Right kidney (tissue), 1 donor: ENCODE measurements at regions not wholly inside any gene's neighbourhood (a gene's known extent, or its start where the extent isn't known, plus 50 kb on each side); places are given as distances from the start of the nearest gene placed in this dataset.
"Not testable (repeated sequence)": the region's sequence is repeated elsewhere in the genome, so short reads cannot be mapped to it uniquely, and the experiment has no call there.

Experiments
- DNase-seq: peaks from one replicate; pipeline ENCODE4 v3.0.0-alpha.2; 2016

DNA sequence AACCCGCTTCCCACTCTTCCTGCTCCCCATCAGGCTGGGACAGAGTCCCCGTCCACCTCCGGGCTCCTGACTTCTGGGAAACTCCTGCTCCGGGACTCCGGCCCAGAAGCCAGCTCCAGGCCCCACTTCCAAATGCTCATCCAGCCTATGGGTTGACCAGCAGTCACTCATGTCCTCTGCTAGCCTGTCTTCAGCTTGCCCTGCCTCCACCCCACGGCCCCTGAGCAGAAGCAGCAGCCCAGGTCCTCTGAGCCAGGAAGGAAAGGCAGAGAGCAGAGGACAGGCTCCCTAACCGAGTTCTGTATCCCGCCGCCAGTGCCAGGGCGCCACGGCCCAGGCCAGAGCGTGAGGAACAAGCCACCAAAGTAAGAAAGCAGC, 86.4 kb upstream of the ID2 start:
- no peak for DNase-seq

DNA sequence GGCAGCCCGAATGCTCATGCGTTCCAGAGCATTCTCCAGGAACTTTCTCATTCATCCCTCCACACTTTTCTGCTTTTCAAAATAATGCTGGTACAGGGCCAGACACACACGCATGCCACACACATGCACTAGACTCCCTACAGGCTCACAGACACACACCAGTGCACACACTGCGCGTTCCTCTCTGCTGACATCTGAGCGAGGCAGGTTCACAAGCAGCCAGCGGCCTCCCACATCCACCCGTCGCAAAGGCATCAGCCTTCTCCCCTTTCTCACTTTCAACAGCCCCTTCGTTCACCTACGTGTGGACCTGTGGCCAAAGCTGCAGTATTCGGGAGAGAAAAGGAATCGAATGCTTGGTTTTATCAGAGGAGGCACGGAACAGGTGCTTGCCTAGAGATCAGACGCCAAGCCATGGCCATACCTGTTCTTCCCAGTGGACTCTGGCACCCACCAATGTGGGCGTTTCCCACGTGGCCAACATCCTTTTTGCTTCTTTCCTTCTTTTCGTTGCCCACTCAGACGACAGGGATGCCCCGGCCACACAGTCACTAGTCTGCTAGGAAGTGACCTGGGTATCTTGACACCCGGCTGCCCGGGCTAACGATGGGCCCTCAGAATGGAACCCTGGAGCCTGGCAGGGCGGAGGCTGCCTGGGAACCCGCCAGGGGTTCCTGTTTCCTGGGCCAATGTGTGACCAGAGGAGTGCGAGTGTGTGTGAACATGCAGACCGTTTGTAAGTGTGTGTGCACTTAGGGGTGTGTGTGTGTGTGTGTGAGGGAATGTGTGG, 85.8 kb upstream of the ID2 start:
- no peak for DNase-seq

DNA sequence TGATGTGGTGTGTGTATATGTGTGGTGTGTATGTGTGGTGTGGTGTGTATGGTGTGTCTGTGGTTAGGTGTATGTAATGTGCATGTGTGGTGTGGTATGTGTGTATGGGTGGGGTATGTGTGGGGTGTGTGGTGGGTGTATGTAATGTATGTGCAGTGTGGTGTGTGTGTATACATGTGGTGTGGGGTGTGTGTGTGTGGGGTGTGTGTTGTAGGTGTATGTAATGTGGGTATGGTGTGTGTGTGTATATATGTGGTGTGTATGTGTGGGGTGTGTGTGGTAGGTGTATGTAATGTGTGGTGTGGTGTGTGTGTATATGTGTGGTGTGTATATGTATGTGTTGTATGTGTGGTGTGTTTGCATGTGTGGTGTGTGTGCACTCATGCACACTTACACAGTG, 84.8 kb upstream of the ID2 start:
- no peak for DNase-seq

DNA sequence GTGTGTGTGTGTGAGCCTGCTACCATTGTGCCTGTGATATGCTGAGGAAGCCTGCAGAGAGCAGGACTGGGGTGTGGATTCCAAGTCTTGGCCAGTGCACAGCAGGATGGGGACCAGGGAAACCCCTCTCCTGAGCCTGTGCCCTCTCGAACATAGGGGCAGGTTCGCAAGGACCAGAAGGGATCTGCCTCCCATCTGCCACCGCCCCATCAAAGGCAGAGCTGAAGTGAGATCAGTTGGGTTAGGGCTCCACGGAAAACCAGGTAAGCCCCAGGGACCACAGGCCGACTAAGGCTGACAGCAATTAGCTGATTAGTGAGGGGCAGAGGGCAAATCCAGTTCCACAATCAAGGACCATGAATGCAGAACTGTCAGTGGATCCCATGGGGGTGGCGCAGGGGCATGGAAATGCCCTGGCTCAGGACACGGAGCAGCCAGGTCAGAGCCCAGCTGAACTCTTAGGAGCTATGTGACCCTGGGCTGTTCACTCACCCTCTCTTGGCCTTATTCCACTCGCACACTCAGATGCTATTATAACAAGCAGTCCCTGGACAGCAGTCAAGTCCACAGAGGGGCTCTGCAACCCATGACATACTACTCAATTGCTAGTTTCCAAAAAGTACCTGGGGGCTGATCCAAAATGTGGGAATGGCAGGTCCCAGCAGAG, 84.2 kb upstream of the ID2 start:
- no peak for DNase-seq

DNA sequence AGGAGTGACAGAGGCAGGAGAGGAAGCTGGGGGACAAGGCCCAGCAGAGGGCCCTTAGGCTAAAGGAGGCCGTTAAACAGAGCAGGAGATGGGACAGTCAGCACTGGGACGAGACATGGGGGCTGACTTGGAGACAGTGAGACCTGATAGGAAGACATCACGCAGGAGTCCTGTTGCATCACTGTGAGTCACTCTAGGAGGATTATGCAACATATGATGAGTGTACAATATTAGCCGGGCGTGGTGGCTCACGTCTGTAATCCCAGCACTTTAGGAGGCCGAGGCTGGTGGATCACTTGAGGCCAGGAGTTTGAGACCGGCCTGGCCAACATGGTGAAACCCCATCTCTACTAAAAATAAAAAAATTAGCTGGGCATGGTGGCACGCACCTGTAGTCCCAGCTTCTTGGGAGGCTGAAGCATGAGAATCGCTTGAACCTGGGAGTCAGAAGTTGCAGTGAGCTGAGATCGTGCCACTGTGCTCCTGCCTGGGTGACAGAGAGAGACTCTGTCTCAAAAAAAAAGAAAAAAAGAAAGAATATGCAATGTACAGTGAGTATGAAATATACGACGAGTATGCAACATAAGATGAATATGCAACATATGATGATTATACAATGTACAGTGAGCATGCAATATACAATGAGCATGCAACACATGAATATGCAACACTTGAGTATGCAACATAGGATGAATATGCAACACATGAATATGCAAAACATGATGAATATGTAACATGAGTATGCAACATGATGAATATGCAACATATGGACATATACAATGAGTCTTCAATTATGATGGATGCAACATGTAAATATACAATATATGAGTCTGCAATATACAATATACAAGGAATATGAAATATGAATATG, 83.3 kb upstream of the ID2 start:
- DNase-seq, result no peak

DNA sequence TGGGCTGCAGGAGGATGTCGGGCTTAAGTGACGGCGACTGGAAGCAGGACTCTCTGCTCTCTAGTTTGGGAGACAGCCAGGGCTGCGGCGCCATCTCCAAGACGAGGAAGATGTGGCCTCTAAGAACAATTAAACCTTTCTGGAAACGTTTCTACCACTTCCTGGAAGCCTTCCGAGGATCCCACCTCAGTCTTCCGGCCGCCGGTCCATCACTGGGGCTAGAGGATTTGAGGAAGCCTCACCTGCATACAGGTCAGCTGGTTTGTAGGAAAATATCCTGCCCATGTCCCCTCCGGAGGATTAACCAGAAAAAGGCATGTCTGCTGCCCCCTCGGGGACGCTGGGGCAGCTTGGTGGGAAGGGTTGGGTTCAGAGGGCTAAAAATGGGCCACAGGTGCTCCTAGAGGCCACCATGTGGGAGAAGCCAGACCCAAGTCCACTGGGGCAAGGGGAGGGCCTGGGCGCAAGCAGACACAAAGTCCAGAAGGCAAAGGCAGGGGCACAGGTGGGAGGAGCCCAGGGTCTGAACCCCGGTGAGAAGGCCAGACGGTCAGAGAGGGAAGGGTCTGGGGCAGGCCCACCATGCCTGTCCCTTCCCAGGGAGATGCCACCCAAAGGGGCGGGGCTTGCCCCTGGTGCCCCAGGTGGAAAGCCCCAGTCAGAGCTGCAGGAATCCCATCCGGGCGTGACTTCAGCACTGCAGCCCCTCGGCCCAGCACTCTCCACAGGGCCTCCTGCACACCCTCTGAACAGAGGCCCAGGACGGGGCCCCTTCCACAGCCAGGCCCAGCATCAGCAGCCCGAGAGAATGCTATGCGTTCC, 82.2 kb upstream of the ID2 start:
- DNase-seq, result no peak

DNA sequence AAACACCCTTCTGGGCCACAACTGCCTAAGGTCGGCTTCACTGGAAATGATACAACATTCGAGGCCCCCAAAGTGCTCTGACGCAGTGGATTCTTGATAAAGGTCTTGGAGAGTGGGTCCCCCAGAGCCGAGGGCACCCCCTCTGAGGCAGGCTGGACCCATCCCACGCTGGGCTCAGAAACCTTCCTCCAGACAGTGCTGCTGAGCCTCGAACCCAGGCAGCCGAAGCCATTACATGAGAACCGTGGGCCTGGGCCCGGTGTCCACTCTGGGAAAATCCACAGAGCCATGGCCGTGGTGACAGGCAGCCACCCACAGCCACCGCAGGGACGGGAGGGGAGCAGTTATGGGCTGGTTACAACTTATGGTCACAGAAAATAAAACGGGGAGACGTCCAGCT, 81.4 kb upstream of the ID2 start:
- no peak for DNase-seq

DNA sequence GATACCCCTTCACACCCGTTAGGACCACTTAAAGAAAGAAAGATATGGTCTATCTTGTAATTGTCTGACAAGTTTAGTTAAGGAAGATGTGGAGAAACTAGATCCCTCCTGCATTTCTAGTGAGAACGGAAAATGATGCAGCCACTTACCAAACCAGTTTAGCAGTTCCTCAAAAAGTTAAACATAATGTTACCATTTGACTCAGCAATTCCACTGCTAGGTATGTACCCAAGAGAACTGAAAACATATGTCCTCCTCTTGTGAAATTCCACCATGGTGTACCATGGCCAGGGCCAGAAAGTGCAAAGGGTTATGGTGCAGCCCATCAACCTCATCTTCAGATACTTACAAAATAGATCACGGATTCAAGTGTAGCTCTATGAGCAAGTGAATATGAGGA, 79.0 kb upstream of the ID2 start:
- no peak for DNase-seq

DNA sequence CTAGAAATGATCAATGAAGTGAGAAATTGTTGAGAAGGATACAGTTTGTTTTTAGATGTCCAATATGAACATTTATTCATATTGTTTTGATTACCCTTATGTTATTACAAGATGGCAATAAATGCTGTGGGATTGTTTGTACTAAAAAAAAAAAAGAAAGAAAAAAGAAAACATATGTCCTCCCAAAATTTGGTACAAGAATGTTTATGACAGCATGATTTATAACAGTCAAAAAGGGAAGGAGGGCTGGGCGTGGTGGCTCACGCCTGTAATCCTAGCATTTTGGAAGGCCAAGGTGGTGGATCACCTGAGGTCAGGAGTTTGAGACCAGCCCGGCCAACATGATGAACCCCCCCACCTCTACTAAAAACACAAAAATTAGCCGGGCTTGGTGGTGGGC, 78.5 kb upstream of the ID2 start:
- DNase-seq, result not testable (repeated sequence)

DNA sequence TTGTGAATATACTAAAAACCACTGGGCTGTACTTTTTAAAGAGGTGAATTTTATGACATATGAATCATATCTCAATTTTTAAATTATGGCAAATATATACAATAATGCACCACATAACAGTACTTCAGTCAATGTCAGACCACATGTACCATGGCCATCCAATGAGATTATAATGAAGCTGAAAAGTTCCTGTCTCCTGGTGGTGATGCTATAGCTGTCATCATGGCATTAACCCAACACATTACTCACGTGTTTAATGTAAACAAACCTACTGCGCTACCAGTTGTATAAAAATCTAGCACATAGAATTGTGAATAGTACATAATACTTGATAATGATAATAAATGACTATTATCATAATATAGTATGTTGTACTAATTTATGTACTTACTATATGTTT, 77.6 kb upstream of the ID2 start:
- no peak for DNase-seq

DNA sequence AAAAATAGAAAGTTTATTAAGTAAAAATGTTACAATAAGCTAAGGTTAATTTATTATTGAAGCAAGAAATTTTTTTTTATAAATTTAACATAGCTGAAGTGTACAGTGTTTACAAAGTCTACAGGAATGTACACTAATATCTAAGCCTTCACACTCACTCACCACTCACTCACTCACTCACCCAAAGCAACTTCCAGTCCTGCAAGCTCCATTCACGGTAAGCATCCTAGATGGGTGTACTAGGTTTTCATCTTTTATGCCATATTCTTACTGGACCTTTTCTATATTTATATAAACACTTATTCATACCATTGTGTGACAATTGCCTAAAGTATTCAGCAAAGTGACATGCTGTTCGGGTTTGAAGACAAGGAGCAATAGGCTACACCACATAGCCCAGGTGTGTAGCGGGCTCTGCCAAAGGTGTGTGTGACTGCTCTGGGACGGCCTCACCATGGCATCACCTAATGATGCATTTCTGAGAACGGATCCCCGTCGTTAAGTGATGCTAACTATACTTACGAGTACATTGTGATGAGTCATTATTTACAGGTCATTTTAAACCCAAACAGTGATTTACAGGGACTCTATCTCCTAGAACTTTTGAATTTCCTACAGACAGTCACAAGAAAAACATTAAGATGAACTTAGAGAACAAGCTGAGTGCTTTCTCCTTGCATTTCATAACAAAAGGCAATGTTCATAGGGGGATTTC, 76.3 kb upstream of the ID2 start:
- no peak for DNase-seq

DNA sequence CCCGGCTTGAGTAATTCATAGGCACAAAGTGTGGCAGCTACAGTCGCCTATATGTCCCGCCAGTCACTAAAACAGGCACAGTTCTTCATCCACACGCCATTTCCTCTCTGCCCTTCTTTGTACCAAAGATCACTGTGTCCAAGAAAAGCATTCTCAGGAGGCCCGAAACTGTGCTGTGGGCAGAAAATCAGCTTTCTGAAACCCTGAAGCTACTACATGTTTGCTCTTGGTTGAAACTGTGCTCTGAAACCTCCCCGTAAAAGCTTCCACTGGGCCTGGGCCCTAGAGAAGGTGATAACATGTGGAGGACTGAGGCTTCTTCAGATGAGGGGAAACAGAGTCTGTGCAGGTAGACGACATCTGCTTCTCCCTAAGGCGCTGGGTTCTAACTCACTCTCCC, 75.6 kb upstream of the ID2 start:
- no peak for DNase-seq

DNA sequence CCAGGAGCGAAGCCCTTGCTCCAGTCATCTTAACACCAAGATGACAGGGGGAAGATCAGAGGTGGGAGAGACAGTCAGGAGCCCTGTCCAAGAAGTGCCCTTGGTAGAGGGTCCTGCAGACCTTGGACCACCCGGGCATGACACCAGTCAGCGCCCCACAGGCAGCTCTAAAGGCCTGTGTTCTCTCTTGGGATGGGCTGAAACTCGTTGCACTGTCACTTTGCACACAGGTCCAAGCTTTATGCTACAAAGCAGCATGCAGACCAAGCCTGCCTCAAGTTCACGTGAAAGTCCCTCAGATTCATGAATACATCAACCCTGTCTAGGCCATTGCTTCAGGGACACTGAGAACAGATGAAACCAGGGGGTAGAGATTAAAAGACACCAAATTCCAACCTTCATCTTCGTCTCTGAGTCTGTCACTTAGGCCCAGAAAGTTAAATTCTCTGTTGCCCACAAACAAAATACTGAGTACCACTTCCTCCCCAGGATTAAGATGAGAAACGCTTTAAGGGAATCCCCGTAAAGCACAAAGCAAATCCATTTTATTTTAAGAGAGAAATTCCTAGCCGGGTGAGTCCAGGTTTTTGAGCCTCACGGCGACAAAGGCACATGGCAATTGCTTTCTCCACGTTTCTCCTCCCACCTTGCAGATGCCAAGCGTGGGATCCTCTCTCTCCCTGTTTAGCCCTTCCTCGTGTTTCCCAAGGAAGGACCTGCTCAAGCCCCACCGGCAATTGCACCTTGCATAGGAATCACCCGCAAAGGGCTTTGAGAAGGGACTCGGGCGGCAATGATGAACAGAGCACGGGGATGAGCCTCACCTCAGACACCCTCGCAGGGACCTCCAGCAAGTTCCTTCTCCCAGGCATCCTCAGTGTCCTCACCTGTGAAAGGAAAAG, 75.0 kb upstream of the ID2 start:
- DNase-seq, result no peak

DNA sequence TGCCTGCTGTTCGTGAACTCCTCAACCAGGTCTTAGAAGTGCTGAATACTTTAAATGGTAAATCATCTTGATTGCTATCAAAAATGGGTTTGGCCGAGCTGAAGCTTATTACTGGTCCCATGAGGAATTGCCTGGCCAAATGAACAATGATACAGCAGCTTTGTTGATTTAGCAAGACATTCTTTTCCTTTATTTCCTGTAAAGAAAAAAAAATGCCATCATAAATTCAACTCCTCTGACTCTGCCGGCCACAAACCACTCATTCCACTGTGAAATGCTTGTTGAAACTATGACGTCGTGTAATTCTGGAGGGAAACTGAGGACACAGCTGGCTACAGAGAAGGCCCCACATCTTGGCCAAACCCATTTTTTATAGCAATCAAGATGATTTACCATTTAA, 74.2 kb upstream of the ID2 start:
- DNase-seq, result no peak

DNA sequence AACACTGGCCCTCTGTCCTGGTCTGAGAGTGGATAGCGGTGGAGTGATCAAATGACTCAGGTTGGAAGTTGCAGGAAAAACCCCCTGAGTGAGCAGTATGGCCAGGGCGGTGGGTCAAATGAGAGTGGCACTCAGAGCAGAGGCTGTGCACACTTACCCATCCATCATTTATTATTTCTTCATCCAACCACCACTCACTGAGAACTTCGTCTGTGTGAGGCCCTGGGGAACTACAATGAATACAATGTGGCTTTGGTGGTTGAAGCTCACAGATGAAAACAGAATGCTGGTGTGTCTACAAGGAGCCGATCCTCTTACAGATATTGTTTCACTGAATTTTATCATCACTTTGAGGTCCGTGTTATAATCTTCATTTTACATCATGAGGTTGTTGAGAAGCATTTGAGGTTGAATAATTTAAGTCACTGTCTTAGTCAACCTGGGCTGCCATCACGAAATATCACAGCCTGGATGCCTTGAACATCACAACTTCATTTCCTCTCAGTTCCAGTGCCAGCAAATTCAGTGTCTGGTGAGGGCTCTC, 73.4 kb upstream of the ID2 start:
- DNase-seq, result no peak

DNA sequence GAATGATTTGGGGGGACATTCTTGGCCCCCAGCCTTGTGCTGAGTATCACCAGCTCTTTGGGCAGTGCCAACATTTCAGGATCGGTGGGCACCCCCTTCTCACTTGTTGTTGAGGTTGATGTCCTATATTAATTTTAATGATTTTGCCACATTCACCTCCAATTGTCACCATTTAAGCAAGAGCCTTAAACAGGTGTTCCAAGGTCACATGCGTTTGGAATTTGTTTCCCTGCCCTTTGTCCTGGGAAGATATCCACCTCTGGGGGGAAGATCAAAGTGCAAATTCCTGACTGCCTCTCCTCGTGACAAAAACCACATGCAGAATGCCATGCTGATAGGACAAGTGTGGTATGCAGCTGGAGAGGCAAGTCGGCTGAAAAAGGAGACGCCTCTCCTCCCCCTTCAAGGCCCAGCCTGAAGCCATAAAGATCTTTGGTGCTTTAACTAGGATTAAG, 72.5 kb upstream of the ID2 start:
- DNase-seq, result no peak

DNA sequence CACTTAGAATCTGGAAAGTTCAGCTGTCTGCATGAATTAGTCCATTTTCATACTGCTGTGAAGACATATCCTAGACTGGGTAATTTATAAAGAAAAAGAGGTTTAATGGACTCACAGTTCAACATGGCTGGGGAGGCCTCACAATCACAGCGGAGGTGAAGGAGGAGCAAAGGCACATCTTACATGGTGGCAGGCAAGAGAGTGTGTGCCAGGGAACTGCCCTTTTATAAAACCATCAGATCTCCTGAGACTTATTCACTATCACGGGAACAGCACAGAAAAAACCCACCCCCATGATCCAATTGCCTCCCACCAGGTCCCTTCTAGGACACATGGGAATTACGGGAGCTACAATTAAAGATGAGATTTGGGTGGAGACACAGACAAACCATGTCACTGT, 71.1 kb upstream of the ID2 start:
- DNase-seq, result not testable (repeated sequence)

DNA sequence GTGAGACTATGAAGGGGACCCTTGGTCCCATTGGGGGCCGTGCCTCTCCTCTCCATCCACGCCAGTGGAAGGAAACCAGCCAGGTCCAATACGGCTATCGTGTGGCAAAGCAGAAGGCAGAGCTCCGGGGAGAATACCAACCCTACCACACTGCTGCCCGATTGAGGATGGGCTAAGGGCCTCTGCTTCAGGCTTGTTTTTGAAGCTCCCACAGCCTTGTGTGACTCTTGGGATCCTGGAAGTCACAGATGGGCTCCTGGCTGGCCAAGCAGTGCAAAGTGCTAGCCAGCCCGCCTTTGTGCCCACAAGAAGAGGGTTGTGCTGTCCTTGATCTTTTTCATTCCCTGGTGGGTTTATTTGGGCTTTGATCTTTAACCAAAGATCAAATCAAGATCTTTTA, 70.6 kb upstream of the ID2 start:
- no peak for DNase-seq

DNA sequence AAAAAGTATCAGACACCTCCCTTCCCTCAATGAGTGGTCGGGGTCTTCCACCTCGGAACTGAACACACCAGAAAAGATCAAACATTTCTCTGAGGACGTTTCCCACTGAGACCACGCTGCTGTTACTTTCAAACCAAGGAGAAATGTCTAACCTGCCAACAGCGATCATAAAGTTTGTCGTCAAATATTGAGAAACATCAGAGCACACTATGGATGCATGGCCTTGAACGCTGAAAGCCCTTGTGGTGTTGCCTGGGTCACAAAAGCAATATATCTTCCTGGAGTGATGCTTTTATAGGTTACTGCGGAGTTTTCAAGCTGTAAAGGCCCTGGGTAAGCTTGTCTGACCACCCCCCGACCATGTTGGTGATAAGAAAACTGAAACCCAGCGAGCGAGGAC, 70.2 kb upstream of the ID2 start:
- no peak for DNase-seq

DNA sequence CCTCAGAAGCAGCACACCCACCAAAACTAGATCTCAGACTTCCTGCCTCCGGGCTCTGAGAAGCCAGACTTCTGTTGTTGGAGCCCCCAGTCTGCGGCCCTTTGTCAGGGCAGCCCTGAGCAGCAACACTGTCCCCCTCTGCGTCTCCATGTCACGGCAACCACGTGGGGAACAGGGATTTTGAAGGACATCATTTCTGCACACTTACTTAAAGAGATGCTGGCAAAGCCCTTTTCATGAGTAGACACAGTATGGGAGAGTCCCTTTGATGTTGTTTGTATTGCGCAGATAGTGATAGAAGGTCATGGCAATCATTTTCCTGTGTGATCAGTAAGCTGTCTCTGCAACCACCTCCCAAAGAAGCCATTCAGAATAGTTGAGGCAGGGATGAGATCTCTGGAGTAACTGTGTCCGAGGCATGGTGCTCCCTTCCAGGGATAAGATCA, 69.1 kb upstream of the ID2 start:
- DNase-seq, result no peak
